GM18909 (cell line): ENCODE measurements at regions not wholly inside any gene's neighbourhood (a gene's known extent, or its start where the extent isn't known, plus 50 kb on each side); places are given as distances from the start of the nearest gene placed in this dataset.

Experiments used
- ATAC-seq: cut with Tn5 transposase; IDR thresholded peaks from one replicate; pipeline ENCODE4 v1.9.1; 2021; ENCODE audit warnings: mild to moderate bottlenecking; ENCODE audit not compliant: unreplicated experiment, poor library complexity

GRCh38 chr6:82711971-82712370 lies 348.4 kb downstream of the TPBG start:
- ATAC-seq, result no peak

DNA sequence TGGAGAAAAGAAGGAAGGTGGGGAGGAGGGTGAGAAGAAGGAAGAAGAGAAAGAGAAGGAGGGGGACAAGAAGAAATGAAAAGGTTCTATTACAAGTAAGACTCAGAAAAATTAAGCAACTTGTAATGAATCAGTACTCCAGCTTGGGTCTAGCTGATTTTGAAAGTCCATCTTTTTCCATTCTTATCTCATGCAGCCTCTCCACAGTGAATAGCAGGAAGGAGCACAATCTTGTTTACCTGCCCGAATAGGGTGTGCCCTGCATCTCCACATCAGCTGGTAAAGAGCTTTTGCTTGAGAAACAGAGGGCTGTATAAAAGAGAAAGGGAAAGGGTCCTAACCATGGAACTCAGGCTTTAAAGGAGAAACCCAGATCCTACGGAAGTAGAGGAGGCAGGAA lies 348.8 kb downstream of the TPBG start:
- no peak for ATAC-seq

DNA sequence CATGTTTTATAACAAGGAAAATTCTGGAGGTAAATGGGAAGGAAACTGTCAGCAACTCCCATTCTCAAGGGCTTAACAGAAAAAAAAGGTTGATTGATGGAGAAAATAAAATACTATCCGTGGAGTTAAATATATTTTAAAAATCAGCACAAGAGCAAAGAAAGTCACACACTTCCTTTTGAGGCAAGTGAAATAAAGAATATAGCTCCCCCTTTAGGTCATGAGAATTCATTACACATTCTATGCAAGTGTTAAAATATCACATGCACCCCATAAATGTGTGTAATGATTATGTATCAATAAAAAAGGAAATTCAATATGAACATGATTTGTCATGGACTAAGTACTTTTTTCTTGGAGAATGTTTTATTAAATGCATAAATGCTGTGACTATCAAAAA lies 349.2 kb downstream of the TPBG start:
- ATAC-seq, result no peak

DNA sequence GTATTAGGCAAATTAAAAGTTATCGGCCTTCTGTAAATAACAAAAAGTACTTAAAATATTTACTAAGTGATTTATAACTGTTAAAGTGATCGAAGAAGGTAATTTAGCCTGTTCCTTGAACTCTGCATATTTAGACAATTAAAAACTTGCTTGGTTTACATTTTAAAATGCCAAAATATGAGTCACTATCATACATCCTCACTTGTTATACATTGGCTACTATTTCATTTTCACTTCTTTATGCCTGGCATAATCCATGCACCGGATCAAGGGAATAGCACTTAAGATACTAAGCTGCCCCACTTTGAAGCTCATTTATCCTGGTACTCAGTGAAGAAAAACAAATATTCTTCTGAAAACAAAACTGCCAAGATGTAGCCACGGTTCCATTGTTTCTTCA lies 344.6 kb downstream of the UBE3D start:
- ATAC-seq, result no peak

GRCh38 chr6:82735790-82736189 lies 329.9 kb downstream of the UBE3D start:
- no peak for ATAC-seq

GRCh38 chr6:82737965-82738364 lies 327.7 kb downstream of the UBE3D start:
- no peak for ATAC-seq

GRCh38 chr6:82738773-82739172 lies 326.9 kb downstream of the UBE3D start:
- no peak for ATAC-seq

DNA sequence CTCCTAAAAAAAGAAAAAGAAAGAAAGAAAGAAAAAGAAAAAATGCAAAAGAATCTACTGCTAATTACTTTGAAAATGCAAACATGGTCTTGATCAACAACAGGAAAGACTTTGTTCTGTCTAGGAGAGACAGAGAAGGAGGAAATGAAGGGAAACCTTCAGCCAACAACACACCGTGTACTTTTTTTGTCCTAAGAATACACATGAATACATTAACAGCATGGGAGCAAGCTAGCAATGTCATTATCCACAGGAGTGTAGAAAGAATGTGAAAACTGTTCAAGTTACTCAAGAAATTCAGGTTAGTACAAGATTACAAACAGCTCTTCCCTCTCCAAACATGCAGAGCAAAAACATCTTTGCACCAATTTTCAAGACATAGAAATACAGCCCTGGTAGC lies 326.3 kb downstream of the UBE3D start:
- no peak for ATAC-seq

- ATAC-seq, result no peak
These were observed 325.6 kb downstream of the UBE3D start for GRCh38 chr6:82740072-82740471.

DNA sequence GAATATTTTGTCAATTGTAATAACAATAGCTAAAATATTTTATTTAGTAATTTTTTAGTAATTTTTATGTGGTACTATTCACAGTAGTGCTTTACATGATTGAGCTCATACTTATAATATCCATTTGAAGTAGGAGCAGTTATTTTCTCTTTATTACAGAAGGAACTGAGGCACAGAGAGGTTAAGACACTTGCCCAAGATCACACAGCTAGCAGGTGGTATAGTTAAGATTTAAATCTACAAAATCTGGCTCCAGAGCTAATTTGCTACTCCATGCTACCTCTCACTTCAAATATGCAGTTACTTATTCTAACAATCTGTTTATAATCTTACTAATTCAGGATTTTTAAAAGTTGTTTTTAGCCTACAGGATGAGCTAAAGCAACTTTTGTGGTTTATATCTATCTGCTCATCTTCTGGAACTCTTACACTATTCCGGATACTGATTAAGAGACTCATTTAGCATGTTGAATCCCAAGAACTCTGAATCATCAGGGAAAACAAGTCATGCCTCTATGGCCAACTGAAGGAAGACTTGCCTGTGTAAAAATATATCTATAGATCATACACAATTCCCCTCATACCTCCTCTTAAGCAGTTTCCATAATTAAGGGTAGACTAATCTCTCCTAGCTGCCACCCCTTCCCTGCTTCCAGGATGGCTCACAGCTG lies 324.2 kb downstream of the UBE3D start:
- no peak for ATAC-seq

DNA sequence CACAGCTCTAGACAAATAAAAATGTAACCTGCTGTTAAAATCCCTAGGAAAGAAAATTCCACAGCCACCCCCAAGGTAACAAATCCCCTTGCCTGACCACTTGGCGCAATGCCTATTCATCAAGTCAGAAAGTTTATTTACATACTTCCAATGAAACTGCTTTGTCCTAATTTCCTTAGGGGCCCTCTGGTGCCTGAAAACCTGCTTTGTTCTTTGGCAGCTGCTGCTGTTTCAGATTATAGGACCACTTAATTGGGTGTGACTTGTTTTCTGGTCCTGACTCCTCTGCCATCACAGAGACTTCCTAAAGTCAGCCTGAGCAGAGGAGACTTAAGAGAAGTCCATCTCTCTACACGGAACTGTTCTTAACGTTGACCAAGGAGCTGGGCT lies 323.6 kb downstream of the UBE3D start:
- ATAC-seq, result no peak

- ATAC-seq, result no peak
These were observed 321.2 kb downstream of the UBE3D start for GRCh38 chr6:82744286-82745015.

GRCh38 chr6:82750556-82750955 lies 315.1 kb downstream of the UBE3D start:
- ATAC-seq, result no peak

DNA sequence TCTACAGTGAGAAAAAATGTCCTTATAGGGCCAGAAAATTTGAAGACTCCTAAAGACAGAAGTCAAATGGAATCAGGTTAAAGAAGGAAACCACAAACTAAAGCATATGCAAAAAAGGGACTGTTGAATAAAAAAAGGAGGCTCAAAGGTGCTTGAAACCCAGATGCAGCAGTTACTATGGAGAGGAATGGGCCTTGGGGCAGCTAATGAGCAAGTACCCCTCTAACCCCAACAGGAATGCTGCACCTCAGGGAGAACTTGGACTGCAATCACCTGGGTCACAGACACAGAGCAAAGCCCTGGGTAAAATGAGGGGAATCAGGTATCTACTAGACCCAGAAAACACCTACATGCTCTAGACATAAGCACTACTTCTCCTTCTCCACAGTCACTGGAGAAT lies 313.9 kb downstream of the UBE3D start:
- no peak for ATAC-seq

DNA sequence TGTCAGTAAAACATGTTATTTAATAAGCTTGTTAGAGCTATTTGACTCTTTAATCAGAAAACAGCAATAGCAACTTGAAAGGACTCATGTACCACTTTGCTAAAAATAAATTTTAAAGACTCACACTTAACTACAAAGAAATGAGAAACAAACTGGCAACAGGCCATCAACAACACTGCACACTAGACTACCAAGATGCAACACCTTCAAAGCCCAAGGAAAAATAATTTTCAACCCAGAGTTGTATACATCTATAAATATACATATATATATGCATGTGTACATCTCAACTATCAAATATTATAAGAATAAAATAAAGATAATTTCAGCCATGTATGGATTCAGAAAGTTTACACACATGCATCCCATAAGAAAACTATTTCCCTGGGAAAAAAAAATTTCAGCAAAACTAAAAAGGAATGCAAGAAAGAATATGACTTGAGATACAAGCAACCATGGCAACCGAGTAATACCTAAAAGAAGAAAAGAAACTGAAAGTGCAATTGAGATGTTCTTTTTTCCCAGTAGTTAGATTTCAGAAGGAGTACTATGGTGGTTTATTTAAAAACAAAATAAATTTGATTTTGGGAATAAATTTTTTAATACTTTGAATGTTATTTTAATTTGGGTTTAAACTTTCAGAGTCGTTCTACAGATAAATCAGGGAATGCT lies 303.8 kb downstream of the UBE3D start:
- ATAC-seq, result no peak

GRCh38 chr6:82766476-82766875 lies 299.2 kb downstream of the UBE3D start:
- no peak for ATAC-seq

DNA sequence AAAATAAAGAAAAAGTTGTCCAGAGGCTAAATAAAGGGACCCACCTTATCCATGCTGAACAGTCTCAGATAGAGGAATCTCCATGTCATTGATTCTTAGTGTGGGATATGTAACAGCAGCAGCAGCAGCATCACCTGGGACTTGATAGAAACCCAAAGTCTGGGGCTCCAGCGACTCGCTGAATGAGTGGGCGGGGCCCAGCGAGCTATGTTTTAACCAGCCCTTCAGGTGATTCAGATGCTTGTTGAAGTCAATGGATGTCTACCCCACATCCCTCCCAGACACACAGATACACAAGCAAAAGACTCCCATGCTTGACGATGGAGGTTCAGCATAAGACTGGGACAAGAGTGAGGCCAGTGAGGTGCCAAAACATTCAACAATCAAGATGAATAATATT lies 298.6 kb downstream of the UBE3D start:
- ATAC-seq, result no peak

GRCh38 chr6:82767447-82767846 lies 298.2 kb downstream of the UBE3D start:
- ATAC-seq, result no peak

DNA sequence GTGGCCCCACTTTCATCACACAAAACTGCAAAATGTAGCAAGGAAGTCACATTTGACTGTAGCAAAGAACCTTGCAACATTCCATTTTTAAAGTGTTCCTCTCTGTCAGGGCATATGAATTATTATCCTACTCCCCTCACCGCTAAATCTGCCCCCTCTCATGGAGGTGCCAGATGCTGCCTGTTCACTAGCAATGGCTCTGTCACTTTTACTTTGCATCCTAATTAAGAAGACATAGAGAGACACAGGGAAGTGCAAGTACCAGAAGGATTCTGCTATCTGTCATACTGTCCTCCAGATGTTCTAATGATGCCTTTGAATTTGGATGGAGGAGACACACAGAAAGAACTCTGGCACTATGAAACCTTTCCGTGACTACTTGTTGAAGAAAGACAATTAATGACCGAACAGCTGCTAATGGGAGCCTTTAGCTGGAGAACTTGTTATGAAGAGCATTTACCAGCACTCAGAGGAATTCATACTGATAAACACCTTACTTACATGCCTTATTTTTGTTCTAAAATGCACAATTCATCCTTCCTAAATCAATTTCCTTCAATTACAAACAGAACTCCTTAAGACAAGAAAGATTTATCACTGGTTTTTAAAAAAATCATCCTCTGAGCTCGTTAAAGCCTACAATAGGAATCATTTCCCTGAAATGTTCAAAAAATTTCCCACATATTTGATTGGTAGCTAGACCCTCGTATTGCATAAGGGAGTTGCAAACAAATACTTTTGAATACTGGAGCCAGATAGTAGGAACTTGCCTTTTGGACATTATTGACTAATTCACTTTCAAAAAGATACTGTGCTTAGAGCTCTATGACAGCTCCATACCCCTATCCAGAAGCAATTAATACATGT lies 292.6 kb downstream of the UBE3D start:
- ATAC-seq, result no peak

- no peak for ATAC-seq
These were observed 290.3 kb downstream of the UBE3D start for GRCh38 chr6:82775361-82775760.

GRCh38 chr6:82775981-82776380 lies 289.7 kb downstream of the UBE3D start:
- no peak for ATAC-seq
